GM12878 (cell line): ENCODE measurements at regions not wholly inside any gene's neighbourhood (a gene's known extent, or its start where the extent isn't known, plus 50 kb on each side); places are given as distances from the start of the nearest gene placed in this dataset.

Experiments
- ATAC-seq: fragments of 200-7000 bp; cut with Tn5 transposase; 3 replicates; pipeline ENCODE4 v1.9.1; 2020; ENCODE audit warnings: mild to moderate bottlenecking, moderate library complexity
- BruUV-seq: library from RNA; stranded (reverse); fragments of 400-500 nt; replicated peaks from 2 replicates; lab custom pipeline; 2021; lab: Mats Ljungman, UMichigan
- CTCF ChIA-PET: fragments of 300-600 bp; sonication (Branson Sonifier 250); formaldehyde crosslinking; extraction: SDS; loops from one replicate; lab custom pipeline; 2021; ENCODE audit warnings: inconsistent platforms; lab: Yijun Ruan, JAX
- POLR2A ChIA-PET: fragments of 350-600 bp; formaldehyde crosslinking; extraction: SDS; loops from one replicate; lab custom pipeline; 2021; ENCODE audit warnings: inconsistent platforms; lab: Charles Lee
- RAD21 ChIA-PET: fragments of 300-600 bp; sonication (Branson Sonifier 250); formaldehyde crosslinking; loops from one replicate; lab custom pipeline; 2023; ENCODE audit warnings: antibody characterized with exemption; ENCODE audit not compliant: unreplicated experiment; lab: Charles Lee
- SMC1A ChIA-PET: fragments of 300-600 bp; sonication (Branson Sonifier 250); formaldehyde crosslinking; loops from one replicate; lab custom pipeline; 2023; ENCODE audit not compliant: unreplicated experiment, uncharacterized antibody; lab: Charles Lee
- DNase-seq: peaks from one replicate; pipeline ENCODE4 v3.0.0-alpha.2; 2011; ENCODE audit warnings: low read depth, low spot score
- FAIRE-seq: peaks from 3 replicates; lab custom pipeline; 2011; peaks lifted over from hg19 to GRCh38; lab: Jason Lieb, UNC
- H2AFZ ChIP-seq: 2 replicates; pipeline ENCODE4 v1.6.0; 2011; ENCODE audit warnings: low read depth, low read length, control low read depth; ENCODE audit not compliant: control insufficient read depth
- H3K27ac ChIP-seq: 2 replicates; pipeline ENCODE4 v1.5.1; 2011; ENCODE audit warnings: control low read depth; ENCODE audit not compliant: control insufficient read depth, insufficient read depth
- H3K27me3 ChIP-seq, 2 experiments: replicated peaks in 1 of 2; 2 replicates each; pipeline versions ENCODE4 v1.6.0 to v1.6.1; 2011; ENCODE audit warnings: low read length in 1 of 2; ENCODE audit not compliant: control insufficient read depth in 2 of 2, insufficient read depth in 2 of 2
- H3K36me3 ChIP-seq, 2 experiments: 2 replicates each; pipeline ENCODE4 v1.5.1; 2011; ENCODE audit warnings: low read length in 1 of 2; ENCODE audit not compliant: control insufficient read depth in 2 of 2, insufficient read depth in 2 of 2
- H3K4me1 ChIP-seq: 2 replicates; pipeline ENCODE4 v1.6.1; 2011; ENCODE audit warnings: mild to moderate bottlenecking, low read length, moderate library complexity, mixed read lengths; ENCODE audit not compliant: control insufficient read depth, insufficient read depth
- H3K4me2 ChIP-seq: 2 replicates; pipeline ENCODE4 v1.6.0; 2011; ENCODE audit warnings: control low read depth; ENCODE audit not compliant: control insufficient read depth, insufficient read depth
- H3K4me3 ChIP-seq: fragments of 200-600 bp; sonication (generic); 2 replicates; pipeline ENCODE4 v1.5.1; 2016
- H3K79me2 ChIP-seq: 2 replicates; pipeline ENCODE4 v1.6.0; 2011; ENCODE audit warnings: low read length; ENCODE audit not compliant: control insufficient read depth, insufficient read depth
- H3K9ac ChIP-seq: 2 replicates; pipeline ENCODE4 v1.8.0; 2011; ENCODE audit warnings: low read length, control low read depth, mixed read lengths; ENCODE audit not compliant: control insufficient read depth, insufficient read depth
- H3K9me3 ChIP-seq: replicated peaks from 3 replicates; pipeline ENCODE4 v1.5.1; 2011; ENCODE audit warnings: mild to moderate bottlenecking, low read length; ENCODE audit not compliant: control insufficient read depth, insufficient read depth
- H4K20me1 ChIP-seq: 2 replicates; pipeline ENCODE4 v1.6.0; 2011; ENCODE audit not compliant: control insufficient read depth, insufficient read depth
- ATF7 ChIP-seq: fragments of 450-650 bp; IDR thresholded peaks from 2 replicates; pipeline ENCODE4 v1.6.1; 2016; ENCODE audit warnings: low read depth, mild to moderate bottlenecking
- CHD1 ChIP-seq: IDR thresholded peaks from 2 replicates; pipeline ENCODE4 v1.6.1; 2012; ENCODE audit warnings: low read depth, low read length, improper control_type of control experiment
- ELK1 ChIP-seq: IDR thresholded peaks from 2 replicates; pipeline ENCODE4 v1.6.1; 2012; ENCODE audit warnings: low read depth, low read length, improper control_type of control experiment
- IRF5 ChIP-seq: fragments of 450-650 bp; IDR thresholded peaks from 2 replicates; pipeline ENCODE4 v1.6.1; 2017; ENCODE audit warnings: borderline replicate concordance
- KLF5 ChIP-seq: fragments of 450-650 bp; IDR thresholded peaks from 2 replicates; pipeline ENCODE4 v1.6.1; 2014; ENCODE audit warnings: mild to moderate bottlenecking; ENCODE audit not compliant: partially characterized antibody
- MXI1 ChIP-seq: fragments of 150-350 bp; IDR thresholded peaks from 2 replicates; pipeline ENCODE4 v1.6.1; 2011; ENCODE audit warnings: low read depth, mild to moderate bottlenecking, inconsistent platforms, low read length, improper control_type of control experiment
- NR2C2 ChIP-seq: IDR thresholded peaks from 2 replicates; pipeline ENCODE4 v1.6.1; 2011; ENCODE audit warnings: borderline replicate concordance, low read depth; ENCODE audit not compliant: control insufficient read depth, insufficient read length
- RAD21 ChIP-seq: IDR thresholded peaks from 2 replicates; pipeline ENCODE4 v1.6.1; 2011; ENCODE audit warnings: mild to moderate bottlenecking, low read depth, low read length, moderate library complexity; ENCODE audit not compliant: insufficient read depth
- SIX5 ChIP-seq: IDR thresholded peaks from 2 replicates; pipeline ENCODE4 v1.6.1; 2011; ENCODE audit warnings: mild to moderate bottlenecking, low read depth, low read length, moderate library complexity; ENCODE audit not compliant: severe bottlenecking
- SMC3 ChIP-seq: IDR thresholded peaks from 2 replicates; pipeline ENCODE4 v1.6.1; 2011; ENCODE audit warnings: low read length, improper control_type of control experiment, borderline replicate concordance
- SPI1 ChIP-seq: IDR thresholded peaks from 2 replicates; pipeline ENCODE4 v1.6.1; 2011; ENCODE audit warnings: low read depth, mild to moderate bottlenecking, low read length, moderate library complexity, borderline replicate concordance; ENCODE audit not compliant: insufficient read depth
- SREBF1 ChIP-seq: IDR thresholded peaks from 2 replicates; pipeline ENCODE4 v1.6.1; 2012; ENCODE audit warnings: mild to moderate bottlenecking, low read length
- SUPT20H ChIP-seq: IDR thresholded peaks from 2 replicates; pipeline ENCODE4 v1.6.1; 2011; ENCODE audit warnings: low read depth, mild to moderate bottlenecking, low read length, moderate library complexity, borderline replicate concordance; ENCODE audit not compliant: control insufficient read depth
- ZNF622 ChIP-seq: fragments of 450-650 bp; IDR thresholded peaks from 2 replicates; pipeline ENCODE4 v1.6.1; 2017; ENCODE audit warnings: mild to moderate bottlenecking, inconsistent platforms
- WGBS: methylation state at CpG from one replicate; pipeline ENCODE4 v1.1.6; 2016; ENCODE audit warnings: low lambda C conversion rate; ENCODE audit not compliant: insufficient replicate concordance, insufficient coverage; ENCODE audit errors: missing lambda C conversion rate; 5-methylcytosine and 5-hydroxymethylcytosine counted together
- in situ Hi-C: fragments of 300-500 bp; cut with MboI; formaldehyde crosslinking; loops from 9 replicates; pipeline ENCODE4 v1.14.3; 2018; ENCODE audit warnings: mixed read lengths
- intact Hi-C: fragments of 100-400 bp; cut with micrococcal nuclease; formaldehyde crosslinking; loops from one replicate; pipeline ENCODE4 v1.14.2; 2022; ENCODE audit not compliant: unreplicated experiment
- TF ChIP-seq, protein P1 (sequence below): IDR thresholded peaks from 2 replicates; pipeline ENCODE4 v1.6.1; 2012; ENCODE audit warnings: low read depth, low read length, improper control_type of control experiment
- TF ChIP-seq, protein P2 (sequence below): fragments of 450-650 bp; formaldehyde crosslinking; IDR thresholded peaks from 2 replicates; pipeline ENCODE4 v1.5.0; 2022; ENCODE audit warnings: mild to moderate bottlenecking, missing genetic modification characterization

DNA sequence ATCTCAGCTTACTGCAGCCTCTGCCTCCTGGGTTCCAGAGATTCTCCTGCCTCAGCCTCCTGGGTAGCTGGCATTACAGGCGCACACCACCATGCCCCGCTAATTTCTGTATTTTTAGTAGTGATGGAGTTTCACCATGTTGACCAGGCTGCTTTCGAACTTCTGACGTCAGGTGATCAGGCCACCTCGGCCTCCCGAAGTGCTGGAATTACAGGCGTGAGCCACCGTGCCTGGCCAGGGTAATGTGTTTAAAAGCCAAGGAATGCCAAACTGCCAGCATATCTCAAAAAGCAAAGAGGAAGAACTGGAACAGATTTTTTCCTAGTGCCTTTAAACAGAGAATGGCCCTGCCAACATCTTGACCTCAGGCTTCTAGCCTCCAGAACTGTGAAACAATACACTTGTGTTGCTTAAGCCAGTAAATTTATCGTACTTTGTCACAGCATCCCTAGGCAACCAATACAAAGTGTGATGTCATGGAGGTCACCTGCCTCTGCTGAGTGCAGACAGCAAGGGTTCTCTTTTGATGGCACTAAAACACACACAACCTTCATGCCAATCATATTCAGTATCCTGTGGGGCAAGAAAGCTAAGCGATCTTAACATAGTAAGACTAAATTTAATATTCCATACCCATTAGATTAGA is 858.3 kb upstream of the TMPRSS15 start (continued):
- TF ChIP-seq, protein P1, sequence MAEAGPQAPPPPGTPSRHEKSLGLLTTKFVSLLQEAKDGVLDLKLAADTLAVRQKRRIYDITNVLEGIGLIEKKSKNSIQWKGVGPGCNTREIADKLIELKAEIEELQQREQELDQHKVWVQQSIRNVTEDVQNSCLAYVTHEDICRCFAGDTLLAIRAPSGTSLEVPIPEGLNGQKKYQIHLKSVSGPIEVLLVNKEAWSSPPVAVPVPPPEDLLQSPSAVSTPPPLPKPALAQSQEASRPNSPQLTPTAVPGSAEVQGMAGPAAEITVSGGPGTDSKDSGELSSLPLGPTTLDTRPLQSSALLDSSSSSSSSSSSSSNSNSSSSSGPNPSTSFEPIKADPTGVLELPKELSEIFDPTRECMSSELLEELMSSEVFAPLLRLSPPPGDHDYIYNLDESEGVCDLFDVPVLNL: no peak
- no peak for TF ChIP-seq KLF5
- TF ChIP-seq ZNF622: no peak
- TF ChIP-seq, all 136 proteins: peak for 0

DNA sequence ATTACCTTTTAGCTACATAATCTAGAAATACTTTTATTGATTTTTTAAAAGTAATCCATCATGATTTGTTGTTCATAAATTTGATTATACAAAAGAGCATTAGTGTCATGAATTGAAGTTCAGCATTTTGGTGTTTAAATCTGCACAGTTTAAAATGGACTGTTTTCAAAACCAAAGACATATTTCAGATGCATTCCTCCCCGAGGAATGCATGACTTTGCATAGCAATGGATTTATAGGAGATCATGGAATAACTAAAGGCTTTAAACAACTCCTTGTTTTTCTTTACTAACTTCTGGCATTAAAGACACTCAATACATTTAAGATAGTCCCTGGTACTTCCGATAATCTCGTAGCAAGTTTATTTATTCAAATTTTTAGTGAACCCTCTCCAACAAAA is 863.1 kb upstream of the TMPRSS15 start:
- BruUV-seq: no TSS peak
- ATAC-seq (no peak), DNase-seq (no peak), FAIRE-seq (no peak)
- ChIA-PET POLR2A (no interaction called here), SMC1A (no interaction called here), CTCF (no interaction called here), RAD21 (no interaction called here)
- no peak for TF ChIP-seq SUPT20H
- TF ChIP-seq RAD21: no peak
- TF ChIP-seq SREBF1: no peak
- TF ChIP-seq ELK1: no peak
- TF ChIP-seq IRF5: no peak
- TF ChIP-seq SMC3: no peak
- TF ChIP-seq SIX5: no peak
- TF ChIP-seq, protein P2, sequence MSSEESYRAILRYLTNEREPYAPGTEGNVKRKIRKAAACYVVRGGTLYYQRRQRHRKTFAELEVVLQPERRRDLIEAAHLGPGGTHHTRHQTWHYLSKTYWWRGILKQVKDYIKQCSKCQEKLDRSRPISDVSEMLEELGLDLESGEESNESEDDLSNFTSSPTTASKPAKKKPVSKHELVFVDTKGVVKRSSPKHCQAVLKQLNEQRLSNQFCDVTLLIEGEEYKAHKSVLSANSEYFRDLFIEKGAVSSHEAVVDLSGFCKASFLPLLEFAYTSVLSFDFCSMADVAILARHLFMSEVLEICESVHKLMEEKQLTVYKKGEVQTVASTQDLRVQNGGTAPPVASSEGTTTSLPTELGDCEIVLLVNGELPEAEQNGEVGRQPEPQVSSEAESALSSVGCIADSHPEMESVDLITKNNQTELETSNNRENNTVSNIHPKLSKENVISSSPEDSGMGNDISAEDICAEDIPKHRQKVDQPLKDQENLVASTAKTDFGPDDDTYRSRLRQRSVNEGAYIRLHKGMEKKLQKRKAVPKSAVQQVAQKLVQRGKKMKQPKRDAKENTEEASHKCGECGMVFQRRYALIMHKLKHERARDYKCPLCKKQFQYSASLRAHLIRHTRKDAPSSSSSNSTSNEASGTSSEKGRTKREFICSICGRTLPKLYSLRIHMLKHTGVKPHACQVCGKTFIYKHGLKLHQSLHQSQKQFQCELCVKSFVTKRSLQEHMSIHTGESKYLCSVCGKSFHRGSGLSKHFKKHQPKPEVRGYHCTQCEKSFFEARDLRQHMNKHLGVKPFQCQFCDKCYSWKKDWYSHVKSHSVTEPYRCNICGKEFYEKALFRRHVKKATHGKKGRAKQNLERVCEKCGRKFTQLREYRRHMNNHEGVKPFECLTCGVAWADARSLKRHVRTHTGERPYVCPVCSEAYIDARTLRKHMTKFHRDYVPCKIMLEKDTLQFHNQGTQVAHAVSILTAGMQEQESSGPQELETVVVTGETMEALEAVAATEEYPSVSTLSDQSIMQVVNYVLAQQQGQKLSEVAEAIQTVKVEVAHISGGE (CRISPR knock-in tag): no peak
- no peak for TF ChIP-seq NR2C2
- TF ChIP-seq MXI1: no peak
- TF ChIP-seq CHD1: no peak
- TF ChIP-seq ATF7: no peak
- TF ChIP-seq SPI1: no peak
- no peak overlapping the region for H3K4me2 ChIP-seq
- H2AFZ ChIP-seq: no peak overlapping the region
- intact Hi-C loops (no loop called here), in situ Hi-C loops (no loop called here)
- H3K27ac ChIP-seq: no peak overlapping the region
- H3K9ac ChIP-seq: no peak overlapping the region
- no peaks in the 10 kb centered on the region for H3K4me1 ChIP-seq
- no peaks in the 10 kb centered on the region for H3K27me3 ChIP-seq
- 29% methylated on average over 3 of the region's 3 CpGs for WGBS
- H3K4me3 ChIP-seq: no peak overlapping the region
- no peaks in the 10 kb centered on the region for H4K20me1 ChIP-seq
- no peaks in the 10 kb centered on the region for H3K36me3 ChIP-seq
- no peaks in the 10 kb centered on the region for H3K79me2 ChIP-seq
- H3K9me3 ChIP-seq: no peaks in the 10 kb centered on the region
